Ishikawa (cell line): ENCODE measurements at regions not wholly inside any gene's neighbourhood (a gene's known extent, or its start where the extent isn't known, plus 50 kb on each side); places are given as distances from the start of the nearest gene placed in this dataset.
A peak's percentile ranks its signal among the peaks of the same experiment; 100 is the strongest.

Source experiments
- CEBPB ChIP-seq: IDR thresholded peaks from 2 replicates; pipeline ENCODE4 v1.6.1; 2012
- CREB1 ChIP-seq: IDR thresholded peaks from 2 replicates; pipeline ENCODE4 v1.6.1; 2012; ENCODE audit warnings: low read depth
- EGR1 ChIP-seq: IDR thresholded peaks from 2 replicates; pipeline ENCODE4 v1.6.1; 2012
- EP300 ChIP-seq: IDR thresholded peaks from 2 replicates; pipeline ENCODE4 v1.6.1; 2012; ENCODE audit warnings: borderline replicate concordance
- FOXM1 ChIP-seq: IDR thresholded peaks from 2 replicates; pipeline ENCODE4 v1.6.1; 2012; ENCODE audit warnings: low read depth, borderline replicate concordance
- NFIC ChIP-seq: IDR thresholded peaks from 2 replicates; pipeline ENCODE4 v1.6.1; 2012
- RAD21 ChIP-seq: IDR thresholded peaks from 2 replicates; pipeline ENCODE4 v1.6.1; 2012; ENCODE audit warnings: low read depth
- REST ChIP-seq: IDR thresholded peaks from 2 replicates; pipeline ENCODE4 v1.6.1; 2012; ENCODE audit warnings: low read depth, mild to moderate bottlenecking
- TAF1 ChIP-seq: IDR thresholded peaks from 2 replicates; pipeline ENCODE4 v1.6.1; 2012; ENCODE audit warnings: low read depth, mild to moderate bottlenecking
- YY1 ChIP-seq: IDR thresholded peaks from 2 replicates; pipeline ENCODE4 v1.6.1; 2012; ENCODE audit warnings: low read depth

GRCh38 chr12:9383585-9383984 lies 175.4 kb upstream of the PZP start:
- no peak for TF ChIP-seq REST
- no peak for TF ChIP-seq TAF1
- TF ChIP-seq YY1, result no peak
- TF ChIP-seq CREB1, result no peak
- peak; percentile 42 for TF ChIP-seq CEBPB
- no peak for TF ChIP-seq NFIC
- TF ChIP-seq RAD21, result no peak
- no peak for TF ChIP-seq EP300
- TF ChIP-seq FOXM1, result no peak
- no peak for TF ChIP-seq EGR1
